Mesenteric fat pad (tissue), 1 donor: ENCODE measurements at regions not wholly inside any gene's neighbourhood (a gene's known extent, or its start where the extent isn't known, plus 50 kb on each side); places are given as distances from the start of the nearest gene placed in this dataset.
"Not testable (repeated sequence)": the region's sequence is repeated elsewhere in the genome, so short reads cannot be mapped to it uniquely, and the experiment has no call there.

Source experiments
- DNase-seq: peaks from one replicate; pipeline ENCODE4 v3.0.0-alpha.2; 2020; ENCODE audit warnings: low spot score
- donor health status: DM: yes; HTN: yes; CAD: no.

- no peak for DNase-seq
Observed at GRCh38 chr12:87428701-87429277, 600.4 kb downstream of the C12orf50 start.

GRCh38 chr12:87427770-87428169, 601.4 kb downstream of the C12orf50 start:
- no peak for DNase-seq

GRCh38 chr12:87425942-87426554, 603.2 kb downstream of the C12orf50 start:
- DNase-seq, result no peak

- not testable (repeated sequence) for DNase-seq
Observed at GRCh38 chr12:87421233-87421632, 608.0 kb downstream of the C12orf50 start.

- no peak for DNase-seq
Observed at GRCh38 chr12:87413784-87414183, 615.4 kb downstream of the C12orf50 start.

- DNase-seq, result no peak
Observed at GRCh38 chr12:87406926-87407325, 622.3 kb downstream of the C12orf50 start.

- DNase-seq, result no peak
Observed at GRCh38 chr12:87405918-87406317, 623.3 kb downstream of the C12orf50 start.

GRCh38 chr12:87394168-87394567, 635.0 kb downstream of the C12orf50 start:
- not testable (repeated sequence) for DNase-seq

- no peak for DNase-seq
Observed at GRCh38 chr12:87388376-87388775, 640.8 kb downstream of the C12orf50 start.

- no peak for DNase-seq
Observed at GRCh38 chr12:87385322-87385721, 643.9 kb downstream of the C12orf50 start.

GRCh38 chr12:87384226-87384625, 645.0 kb downstream of the C12orf50 start:
- DNase-seq, result no peak

- DNase-seq, result no peak
Observed at GRCh38 chr12:87383680-87384079, 645.5 kb downstream of the C12orf50 start.

GRCh38 chr12:87382959-87383566, 646.1 kb downstream of the C12orf50 start:
- no peak for DNase-seq

GRCh38 chr12:87382436-87382835, 646.8 kb downstream of the C12orf50 start:
- DNase-seq, result no peak

- no peak for DNase-seq
Observed at GRCh38 chr12:87381742-87382141, 647.5 kb downstream of the C12orf50 start.

GRCh38 chr12:87378526-87378925, 650.7 kb downstream of the C12orf50 start:
- no peak for DNase-seq

- DNase-seq, result no peak
Observed at GRCh38 chr12:87376722-87377121, 652.5 kb downstream of the C12orf50 start.

- DNase-seq, result no peak
Observed at GRCh38 chr12:87369161-87369560, 660.0 kb downstream of the C12orf50 start.

- DNase-seq, result no peak
Observed at GRCh38 chr12:87368259-87368658, 660.9 kb downstream of the C12orf50 start.

GRCh38 chr12:87365423-87365822, 663.8 kb downstream of the C12orf50 start:
- no peak for DNase-seq

- DNase-seq, result peak; percentile 72
Observed at GRCh38 chr12:87363497-87364084, 665.6 kb downstream of the C12orf50 start.

GRCh38 chr12:87349681-87350080, 679.5 kb downstream of the C12orf50 start:
- no peak for DNase-seq

GRCh38 chr12:87348071-87348470, 681.1 kb downstream of the C12orf50 start:
- DNase-seq, result no peak
